NCI-H2227 treated with DMSO at 0.1 percent for 48 hours (cell line): ENCODE measurements at regions not wholly inside any gene's neighbourhood (a gene's known extent, or its start where the extent isn't known, plus 50 kb on each side); places are given as distances from the start of the nearest gene placed in this dataset.
A peak's percentile ranks its signal among the peaks of the same experiment; 100 is the strongest.

Experiments
- DNase-seq: peaks from one replicate; lab custom pipeline; 2025; lab: John Stamatoyannopoulos, UW

DNA sequence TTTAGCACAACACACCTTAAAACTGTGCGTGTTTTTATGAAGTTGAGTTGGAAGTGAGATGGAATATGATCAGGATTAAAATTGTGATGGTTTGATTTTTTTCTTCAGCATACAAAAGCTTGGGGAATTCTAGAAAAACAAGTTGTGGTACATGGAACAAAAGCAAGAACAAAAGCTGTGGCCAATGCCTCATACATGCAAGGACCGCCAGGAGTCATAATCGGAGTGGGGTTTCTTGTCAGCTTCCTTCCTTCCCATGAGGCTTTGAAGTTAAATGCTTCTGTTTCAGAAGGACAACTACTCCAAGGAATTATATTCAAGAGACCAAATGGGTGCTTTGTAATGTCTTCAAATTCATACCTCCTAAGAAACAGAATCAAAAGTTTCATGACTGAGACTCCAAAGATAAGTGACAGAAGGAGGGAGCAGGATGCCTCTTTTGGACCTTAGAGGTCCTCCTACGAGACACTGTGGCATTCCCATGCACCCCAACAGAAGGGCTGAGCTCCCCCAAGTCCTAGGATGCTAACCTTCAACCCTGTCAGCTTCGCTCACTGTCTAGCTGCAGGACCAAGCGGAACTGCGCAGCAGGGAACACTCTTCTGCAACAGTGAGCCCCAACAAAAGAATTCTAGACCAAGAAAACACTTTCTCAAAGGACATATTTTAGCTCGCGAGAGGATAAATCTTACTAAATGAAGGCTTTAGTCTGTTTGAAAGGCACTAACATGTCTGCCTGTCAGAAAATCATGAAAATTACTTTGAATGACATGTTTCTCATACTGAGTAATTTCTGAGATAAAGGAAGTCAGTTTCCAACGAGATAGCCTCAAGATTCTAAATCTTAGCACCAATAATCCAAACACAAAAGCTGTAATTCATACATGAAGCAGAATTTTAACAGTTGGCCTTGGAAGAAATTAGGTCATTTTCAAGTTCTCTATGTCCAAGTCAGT, 108.5 kb upstream of the NHSL1 start:
- peak; percentile 5 for DNase-seq

DNA sequence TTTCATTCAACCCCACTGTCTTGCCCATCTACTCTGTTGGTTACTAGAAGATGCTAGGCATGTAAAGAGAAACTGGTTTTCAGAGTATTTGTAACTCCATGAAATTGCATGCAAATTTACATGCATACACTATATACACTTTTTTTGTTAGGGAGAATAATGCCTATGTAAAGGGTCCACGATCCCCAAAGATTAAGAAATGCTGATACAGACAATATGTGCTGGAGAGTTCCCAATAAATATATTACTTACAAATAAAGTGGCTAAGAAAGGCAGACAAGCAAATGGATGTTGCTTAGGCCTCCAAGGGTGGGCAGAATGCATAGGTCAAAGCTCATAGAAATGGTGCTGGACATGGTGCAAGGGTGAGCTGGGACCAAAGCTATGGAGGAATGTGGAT, 109.6 kb upstream of the NHSL1 start:
- no peak for DNase-seq

DNA sequence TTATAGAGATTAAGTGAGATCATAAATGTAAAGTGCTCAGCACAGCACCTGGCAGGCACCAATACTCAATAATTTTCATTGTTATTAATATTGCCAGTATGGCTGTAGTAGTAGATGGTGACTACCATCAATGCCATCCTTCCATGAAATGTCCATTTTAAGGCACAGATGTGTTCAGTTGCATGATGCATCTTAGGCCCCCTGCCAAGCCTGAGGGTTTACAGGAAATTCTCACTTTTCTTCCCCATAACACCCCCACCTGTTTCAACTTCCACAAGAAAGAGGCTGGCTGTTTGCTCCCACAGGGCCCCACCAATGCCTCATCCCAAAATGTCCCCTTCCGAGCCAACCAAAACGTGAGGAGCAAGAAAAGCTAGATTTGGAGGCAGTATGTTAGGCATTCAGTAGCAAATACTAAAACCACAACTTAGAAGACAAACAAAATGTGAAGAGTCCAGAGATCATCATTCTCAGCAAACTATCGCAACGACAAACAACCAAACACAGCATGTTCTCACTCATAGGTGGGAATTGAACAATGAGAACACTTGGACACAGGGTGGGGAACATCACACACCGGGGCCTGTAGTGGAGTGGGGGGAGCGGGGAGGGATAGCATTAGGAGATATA, 110.6 kb upstream of the NHSL1 start:
- DNase-seq = no peak

DNA sequence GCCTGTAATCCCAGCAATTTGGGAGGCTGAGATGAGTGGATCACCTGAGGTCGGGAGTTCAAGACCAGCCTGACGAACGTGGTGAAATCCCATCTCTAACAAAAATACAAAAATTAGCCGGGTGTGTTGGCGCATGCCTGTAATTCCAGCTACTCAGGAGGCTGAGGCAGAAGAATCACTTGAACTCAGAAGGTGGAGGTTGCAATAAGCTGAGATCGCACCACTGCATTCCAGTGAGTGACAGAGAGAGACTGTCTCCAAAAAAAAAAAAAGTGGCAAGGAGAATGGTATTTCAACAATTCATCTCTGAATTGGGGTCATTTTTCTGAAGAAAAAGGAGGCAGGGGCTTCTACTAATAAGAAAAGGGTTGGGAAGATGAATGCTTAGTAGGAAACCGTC, 111.5 kb upstream of the NHSL1 start:
- no peak for DNase-seq

DNA sequence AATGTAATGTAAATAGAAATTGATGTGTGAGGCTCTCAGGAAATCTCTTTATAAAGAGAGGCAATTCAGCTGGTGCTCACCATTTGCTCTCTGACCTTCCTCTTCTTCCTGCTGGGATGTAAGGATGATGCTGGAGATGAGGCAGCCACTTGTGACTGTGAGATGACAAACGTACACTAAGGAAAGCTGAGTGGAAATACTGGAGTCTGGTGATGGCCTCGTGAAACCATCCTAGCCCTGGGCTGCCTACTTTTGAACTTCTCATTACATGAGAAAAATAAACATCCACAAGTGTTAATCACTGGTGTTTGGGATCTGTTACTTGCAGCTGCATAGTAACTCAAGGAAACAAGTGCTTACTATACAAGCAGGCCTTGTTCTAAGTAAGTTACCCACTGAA, 114.9 kb upstream of the NHSL1 start:
- no peak for DNase-seq

DNA sequence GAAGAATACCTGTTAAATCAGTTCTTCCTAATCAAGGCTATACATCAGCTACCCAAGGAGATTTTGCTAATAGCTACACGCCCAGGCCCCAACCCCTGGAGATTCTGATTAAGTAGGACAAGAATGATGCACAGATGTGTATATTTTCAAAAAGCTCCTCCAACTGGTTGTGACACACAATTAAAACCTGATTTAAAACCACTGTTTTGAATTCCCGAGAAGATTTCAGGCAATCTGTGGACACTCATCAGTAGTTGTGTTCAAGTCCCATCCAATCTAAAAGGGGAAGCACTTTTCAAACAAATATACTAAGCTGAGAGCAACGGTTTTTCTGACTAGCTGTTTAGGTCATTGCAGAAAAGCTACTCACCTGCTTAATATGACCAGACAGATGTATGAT, 118.9 kb upstream of the NHSL1 start:
- DNase-seq = no peak

DNA sequence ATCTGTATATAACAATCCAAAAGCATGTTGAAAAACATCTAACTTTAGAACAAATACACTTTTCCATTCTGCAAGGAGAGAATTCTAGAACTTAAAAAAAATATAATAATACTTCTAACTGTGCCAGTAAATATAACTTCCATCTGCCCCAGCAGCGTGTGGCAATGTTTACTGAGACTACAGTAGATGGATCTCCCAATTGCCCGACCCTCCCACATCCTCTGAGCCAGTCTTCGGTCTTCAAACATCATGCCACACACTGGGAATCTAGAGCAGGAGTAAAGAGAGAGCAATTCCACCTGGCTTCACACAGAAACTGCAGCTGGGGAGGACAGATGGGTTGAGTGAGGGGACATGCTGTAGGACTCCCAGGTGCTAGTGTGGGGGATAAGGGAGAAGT, 121.3 kb upstream of the NHSL1 start:
- DNase-seq = no peak

DNA sequence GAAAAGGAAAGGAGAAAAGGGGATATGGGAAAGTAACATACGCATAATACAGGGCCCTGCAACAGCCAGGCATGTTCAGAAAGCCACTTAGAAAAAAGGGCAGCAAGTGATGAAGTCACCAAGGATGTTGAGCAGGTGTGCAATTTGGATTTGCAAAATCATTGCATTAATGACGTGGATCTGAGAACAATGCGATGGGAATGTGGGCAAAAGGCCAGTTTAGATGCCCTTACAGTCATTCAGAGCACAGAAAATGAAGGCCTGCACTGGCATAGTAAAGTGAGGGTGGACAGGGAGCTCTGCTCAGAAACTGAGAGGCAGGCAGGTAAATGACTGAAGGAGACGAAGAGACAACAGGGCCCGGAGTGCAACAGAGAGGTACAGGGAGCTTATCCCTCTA, 123.7 kb upstream of the NHSL1 start:
- no peak for DNase-seq

DNA sequence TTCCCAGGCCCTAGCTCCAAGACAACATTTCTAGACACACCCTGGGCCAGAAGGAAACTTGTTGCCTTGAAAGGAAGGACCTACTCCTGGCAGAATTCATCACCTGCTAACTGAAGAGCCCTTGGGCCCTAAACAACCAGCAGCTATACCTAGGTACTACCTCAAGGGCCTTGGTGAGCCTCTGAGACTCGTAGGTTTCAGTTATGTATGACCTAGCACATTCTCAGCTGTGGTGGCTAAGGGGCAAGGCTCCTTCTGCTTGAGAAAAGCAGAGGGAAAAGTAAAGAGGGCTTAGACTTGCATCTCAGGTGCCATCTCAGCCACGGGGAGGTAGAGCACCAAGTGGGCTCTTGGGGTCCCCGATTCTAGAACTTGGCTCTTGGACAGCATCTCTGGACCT, 132.3 kb upstream of the NHSL1 start:
- DNase-seq = no peak

DNA sequence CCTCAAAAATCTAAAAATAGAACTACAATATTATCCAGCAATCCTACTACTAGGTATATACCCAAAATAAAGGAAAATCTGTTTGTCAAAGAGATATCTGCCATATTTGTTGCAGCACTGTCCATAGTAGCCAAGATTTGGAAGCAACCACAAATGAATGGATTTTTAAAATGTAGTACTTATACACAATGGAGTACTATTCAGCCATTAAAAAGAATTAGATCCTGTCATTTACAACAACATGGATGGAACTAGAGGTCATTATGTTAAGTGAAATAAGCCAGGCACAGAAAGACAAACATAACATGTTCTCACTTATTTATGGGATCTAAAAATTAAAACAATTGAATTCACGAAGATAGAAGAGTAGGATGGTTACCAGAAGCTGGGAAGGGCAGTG, 135.7 kb upstream of the CCDC28A start:
- no peak for DNase-seq

DNA sequence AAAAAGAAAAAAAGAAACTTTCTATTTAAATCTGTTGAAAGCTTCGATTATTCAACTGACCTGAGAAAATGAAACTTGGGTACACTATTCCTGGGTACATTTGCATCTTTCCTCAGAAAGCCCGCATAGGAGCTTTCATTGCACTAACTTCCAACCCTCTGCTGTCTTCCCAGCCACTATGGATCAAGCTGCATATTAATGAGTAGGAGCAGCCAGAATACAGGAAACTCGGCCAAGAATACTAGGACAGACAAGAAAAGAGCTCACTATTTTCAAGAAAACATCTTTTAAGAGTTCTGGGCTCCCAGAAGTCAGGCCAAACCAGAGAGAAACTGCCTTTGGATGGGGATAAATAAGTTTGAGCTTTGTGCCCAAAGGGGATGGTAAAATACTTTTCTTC, 135.0 kb upstream of the CCDC28A start:
- no peak for DNase-seq

DNA sequence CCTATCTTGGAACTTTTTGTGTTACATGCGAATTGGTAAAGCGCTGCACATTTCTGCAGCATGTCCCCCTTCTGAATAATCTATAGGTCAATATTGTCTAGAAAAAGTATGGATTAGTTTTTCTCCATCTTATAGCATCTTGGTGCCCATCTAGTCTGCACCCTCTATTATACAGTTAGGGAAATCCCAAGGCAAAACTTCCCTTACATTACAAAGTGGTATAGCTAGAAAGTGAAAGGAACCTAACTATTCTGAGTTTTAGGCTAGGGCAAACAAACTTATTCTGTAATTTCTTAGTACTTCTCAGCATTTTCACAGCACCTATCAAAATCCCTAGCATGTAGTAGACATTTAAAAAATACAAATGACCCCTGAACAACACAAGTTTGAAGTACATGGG, 133.5 kb upstream of the CCDC28A start:
- no peak for DNase-seq

DNA sequence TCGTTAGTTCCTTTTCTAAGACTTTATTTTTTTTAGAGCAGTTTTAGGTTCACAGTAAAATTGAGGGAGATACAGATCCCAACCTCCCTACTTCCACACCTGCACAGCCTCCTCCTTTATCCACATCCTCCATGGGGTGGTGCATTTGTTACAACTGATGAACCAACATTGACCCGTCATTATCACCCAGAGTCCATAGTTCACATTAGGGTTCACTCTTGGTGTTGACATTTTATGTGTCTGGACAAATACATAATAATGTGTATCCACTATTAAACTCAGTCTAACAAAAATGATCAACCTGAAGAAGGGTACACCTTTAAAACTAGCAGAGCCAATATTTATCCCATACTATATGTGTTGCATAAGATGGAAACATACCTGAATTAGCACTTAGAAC, 130.4 kb upstream of the CCDC28A start:
- no peak for DNase-seq

DNA sequence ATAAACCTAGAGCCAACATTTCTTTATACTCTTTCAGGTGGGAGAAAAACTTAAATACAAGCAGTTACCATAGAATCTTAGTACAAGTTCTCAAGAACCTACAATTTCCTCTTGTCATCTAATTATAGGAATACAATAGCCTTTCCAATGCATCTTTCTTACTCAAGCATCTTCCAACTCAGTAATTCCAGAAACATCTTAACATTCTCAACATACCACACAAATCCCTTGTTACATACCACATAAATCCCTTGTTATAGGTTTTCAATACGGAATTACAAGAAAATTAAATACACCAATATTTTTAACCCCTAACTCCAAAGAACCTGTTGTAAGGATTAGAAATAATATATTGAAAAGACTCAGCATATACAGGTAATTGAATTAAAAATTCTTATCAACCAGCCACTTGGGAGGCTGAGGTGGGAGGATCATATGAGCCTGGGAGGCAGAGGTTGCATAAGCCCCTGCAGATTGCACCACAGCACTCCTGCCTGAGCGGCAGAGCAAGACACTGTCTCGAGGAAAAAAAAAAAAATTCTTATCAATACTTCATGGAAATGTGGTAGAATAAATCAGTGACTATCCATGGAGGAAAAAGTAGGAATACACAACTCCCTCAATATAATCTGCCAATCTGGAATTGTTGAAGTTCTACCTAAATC, 127.5 kb upstream of the CCDC28A start:
- DNase-seq = no peak

DNA sequence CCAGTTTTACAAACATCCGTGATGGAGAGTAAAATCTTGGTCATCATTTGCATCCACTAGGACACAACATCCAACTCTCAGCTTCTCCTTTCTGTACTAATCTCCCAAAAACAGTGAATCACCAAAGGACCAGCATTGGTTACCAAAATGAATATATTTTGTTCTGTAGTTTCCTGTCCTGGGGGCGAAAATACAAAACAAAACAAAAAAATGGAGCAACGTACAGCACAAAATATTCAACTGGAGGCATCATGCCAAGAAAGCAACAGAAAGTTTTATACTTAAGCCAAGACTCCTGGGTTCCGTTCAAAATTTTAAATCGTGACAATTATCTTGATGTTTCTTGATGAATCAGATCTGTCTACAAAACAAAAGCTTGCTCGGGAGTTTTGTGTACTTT, 126.6 kb upstream of the CCDC28A start:
- DNase-seq = no peak

DNA sequence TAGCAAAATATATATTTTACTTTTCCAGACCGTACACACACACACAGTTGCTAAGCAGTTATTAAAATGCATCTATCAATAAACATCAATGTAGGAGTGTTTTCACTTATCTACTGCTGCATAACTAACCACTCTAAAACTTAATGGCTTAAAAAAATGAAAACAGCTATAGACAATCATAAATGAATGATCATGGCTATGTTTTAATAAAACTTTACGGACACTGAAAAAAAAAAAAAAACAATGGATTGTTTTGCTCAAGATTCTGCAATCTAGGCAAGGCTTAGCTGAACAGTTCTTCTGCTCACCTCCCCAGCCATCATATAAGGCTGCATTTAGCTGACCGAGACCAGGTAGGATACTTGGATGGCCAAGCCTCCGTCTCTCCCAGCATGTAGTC, 125.4 kb upstream of the CCDC28A start:
- no peak for DNase-seq

DNA sequence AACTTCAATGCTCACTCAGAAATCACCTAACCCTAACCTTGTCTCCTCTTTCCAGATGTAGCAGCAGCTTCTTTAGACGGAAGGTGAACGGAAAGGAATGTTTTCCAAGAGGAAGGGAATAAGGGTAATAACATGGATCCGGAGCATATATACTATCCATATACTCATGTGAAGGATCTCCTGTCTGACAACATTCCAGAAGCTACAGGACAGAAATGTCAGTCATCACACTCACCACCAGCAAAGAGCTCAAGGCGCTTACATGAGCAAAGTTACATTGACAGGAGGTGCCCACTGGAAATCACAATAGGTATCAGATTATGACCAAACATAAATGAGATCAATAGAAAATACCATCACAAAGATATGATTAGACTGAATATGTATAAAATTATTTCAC, 122.1 kb upstream of the CCDC28A start:
- no peak for DNase-seq

DNA sequence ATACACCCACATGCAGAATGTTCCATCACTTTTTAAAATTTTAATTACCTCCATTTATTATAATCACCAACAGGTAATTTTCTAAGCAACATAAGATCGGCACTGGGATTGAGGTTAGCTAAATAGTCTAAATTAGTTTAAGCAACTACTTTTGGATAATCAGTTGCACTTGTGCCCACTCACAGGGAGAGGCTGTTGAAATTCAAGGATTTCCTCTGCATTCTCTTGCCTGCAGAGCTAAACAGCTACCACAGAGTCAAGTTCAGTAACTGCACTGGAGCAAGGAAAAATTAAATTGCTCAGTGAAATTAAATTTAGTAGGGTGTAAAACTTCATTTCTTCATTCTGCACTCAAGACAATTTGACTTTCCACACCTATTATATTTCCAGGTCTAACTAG, 120.7 kb upstream of the CCDC28A start:
- no peak for DNase-seq

DNA sequence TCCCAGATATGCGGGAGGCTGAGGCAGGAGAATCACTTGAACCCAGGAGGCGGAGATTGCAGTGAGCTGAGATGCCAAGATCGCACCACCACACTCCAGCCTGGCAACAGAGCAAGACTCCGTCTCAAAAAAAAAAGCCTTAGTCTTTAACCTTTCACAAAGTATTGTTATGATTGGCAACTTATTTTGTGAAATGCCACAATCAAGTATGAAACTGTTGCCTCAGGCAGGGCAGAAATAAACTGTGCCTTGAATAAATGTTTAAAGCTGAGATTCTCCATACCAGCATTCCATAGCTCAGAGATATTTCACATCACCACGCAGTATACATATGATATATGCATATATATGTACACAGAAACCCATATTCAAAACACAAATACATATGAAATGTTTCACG, 120.1 kb upstream of the CCDC28A start:
- no peak for DNase-seq

DNA sequence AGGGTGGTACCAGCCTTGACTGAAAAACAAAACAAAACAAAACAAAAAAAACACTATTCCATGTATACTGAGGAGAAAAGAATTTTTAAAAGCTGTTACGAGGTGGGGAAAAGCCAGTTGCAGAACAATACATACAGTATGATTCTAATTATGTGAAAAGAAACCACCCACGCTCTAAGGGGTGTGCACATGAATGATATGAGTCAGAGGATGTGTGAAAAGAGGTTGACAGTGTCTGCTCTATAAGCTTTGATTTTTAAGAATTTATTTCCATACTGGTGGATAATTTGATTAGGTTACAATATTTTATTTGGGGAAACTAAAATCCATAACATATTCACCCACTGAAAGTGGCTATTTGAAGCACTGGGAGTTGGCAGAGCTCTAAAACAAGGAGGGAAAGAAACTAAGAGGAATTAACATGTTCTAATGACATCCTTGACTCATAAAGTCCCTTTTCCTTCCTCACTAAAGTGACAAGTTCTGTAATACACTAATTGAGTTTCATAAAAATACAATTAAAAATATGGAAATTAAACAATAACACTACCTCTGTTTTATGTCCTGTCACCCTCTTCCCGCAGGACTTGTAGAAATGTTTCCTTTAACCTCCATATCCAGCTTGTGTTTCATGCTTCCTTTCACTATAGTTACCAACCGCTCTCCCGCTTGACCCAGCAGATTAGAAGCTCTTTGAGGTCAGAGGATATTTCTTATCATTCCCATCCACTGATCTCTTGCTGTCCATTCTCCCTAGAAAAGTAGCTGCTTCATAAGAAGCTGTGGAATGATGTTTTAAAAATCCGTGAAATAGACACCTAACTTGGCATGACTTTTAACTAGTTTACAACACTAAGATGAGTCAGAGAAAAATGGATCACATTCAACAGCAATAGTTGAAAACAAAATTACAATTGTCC, 118.6 kb upstream of the CCDC28A start:
- no peak for DNase-seq

DNA sequence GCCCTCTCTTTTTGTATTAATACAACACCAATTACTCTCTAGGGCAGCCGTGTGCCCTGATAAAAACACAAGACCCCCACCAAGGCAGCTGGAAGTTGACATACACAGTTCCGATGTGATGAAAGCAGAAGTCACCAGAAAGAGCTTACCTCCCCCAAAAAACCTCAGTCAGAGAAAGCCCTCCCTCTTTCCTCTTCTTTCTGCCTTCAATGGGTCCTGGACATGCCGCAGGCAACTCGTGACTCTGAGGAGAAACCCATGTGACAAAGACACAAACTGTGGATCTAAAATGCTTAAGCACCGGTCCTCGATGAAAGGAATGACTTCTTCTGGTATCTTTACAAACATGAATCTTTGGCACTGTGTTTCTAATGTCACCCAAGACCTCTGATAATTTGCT, 117.7 kb upstream of the CCDC28A start:
- no peak for DNase-seq
